HG03066 (cell line): ENCODE measurements at regions not wholly inside any gene's neighbourhood (a gene's known extent, or its start where the extent isn't known, plus 50 kb on each side); places are given as distances from the start of the nearest gene placed in this dataset.
"Not testable (repeated sequence)": the region's sequence is repeated elsewhere in the genome, so short reads cannot be mapped to it uniquely, and the experiment has no call there.

ENCODE experiments used
- ATAC-seq: cut with Tn5 transposase; IDR thresholded peaks from one replicate; pipeline ENCODE4 v1.9.1; 2021; ENCODE audit warnings: low read depth; ENCODE audit not compliant: unreplicated experiment

DNA sequence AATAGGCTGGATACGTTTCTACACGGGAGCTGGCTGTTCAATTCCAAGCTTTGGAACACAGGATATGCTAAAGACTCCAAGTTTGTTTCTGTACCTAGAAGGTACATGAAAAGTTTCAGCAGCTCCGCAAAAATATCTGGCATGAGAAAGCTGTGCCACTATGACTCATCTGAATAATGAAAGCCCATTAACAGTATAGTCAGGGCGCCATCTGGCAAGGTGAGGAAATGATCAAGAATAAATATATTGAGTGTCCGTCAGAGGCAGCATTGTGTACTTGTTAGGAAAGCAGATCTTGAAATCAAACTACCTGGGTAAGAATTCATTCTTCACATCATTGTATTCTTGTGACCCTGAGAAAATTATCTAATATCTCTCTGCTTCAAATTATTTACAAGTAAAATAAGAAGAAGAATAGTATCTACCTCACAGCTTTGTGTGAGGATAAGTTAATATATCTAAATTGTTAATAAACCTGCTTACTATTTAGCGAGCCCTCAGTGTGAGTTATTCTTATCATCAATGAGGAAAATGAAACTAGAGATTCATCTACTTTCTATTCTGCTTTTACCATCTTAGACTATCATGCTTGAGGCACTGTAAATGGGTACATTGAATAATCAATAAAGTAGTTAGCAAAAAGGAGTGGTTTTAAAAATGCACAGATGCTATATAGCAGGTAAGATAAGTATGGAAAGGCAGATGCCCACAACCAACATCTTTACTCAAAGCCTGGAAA, 53.5 kb downstream of the FSCB start:
- no peak for ATAC-seq

DNA sequence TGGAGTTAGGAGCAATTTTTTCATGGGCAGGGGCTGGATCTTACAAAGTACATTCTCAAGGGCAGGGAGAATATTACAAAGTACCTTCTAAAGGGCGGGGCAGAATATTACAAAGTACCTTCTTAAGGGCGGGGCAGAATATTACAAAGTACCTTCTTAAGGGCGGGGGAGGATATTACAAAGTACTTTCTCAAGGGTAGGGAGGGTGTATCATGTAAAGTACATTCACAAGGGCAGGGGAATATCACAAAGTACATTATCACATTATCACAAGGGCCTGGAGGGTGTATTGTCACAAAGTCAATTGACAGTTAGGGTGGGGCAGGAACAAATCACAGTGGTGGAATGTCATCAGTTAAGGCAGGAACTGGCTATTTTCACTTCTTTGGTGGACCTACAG, 56.9 kb downstream of the FSCB start:
- not testable (repeated sequence) for ATAC-seq

DNA sequence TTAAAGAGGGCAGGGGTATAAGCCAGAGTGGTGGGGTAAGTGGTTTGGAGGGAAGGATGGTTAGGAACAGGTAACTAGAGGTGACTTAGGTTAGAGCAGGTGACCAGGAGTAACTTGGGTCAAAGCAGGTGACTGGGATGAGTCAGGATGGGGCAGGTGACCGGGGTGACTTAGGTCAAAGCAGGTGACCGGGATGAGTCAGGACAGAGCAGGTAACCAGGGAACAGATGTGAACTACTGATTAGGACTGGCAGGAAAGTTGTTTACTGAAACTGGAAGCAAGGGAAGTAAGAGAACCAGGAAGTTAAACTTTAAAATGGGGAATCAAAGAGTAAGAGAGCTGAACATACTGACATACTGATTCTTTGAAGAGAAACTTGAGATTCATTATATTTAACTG, 57.4 kb downstream of the FSCB start:
- ATAC-seq: no peak

DNA sequence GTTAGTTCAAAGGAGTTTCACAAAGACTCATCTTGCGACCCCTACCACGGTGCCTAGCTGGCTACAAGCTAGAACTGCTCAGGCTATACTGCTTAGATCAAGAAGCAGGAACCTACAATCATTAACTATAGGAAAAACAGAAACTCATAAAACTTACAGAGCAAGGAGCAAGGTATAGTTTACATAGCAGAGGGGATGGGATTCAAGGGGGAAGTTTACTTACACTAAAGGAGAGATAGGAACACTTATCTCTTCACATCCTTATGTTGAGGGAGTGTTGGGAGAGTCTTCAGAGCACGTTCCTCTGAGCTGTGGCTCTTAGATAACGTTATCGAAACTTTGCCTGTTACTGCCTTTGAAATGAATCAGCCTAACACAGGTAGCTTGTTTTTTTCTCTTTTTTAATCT, 58.1 kb downstream of the FSCB start:
- ATAC-seq: no peak

DNA sequence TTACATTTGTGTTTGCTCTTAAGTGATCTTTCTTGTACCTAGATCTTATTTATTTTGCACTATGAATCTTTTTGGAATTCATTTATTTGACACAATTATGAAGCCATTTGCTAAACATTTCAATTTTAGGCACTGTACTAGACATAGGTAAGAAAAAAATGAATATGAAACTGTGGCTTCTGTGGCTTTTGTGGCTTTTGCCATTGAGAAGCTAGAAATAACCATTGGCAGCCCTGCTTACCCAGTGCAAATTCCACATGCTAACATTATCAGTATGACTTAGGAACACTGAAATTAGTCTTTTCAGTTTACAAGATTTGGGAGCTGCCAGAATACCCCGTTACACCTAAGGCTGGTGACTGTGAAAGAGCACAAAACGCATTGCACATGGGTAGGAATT, 60.1 kb downstream of the FSCB start:
- ATAC-seq: no peak

DNA sequence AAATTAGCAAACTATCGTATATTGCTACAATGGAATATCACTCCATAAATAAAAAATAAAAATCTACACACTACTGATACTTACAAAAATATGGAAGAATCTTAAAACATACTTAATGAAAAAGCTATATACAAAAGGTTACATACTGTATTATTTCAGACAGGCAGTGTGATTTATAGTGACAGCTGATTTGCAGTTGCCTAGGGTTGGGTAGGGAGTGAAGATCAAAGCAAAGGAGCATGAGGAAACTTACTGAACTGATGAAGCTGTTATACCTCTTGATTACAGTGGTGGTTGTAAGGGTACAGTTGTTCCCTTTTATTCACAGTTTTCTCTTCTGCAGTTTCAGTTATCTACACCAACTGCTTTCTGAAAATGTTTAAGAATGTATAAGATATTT, 62.6 kb downstream of the FSCB start:
- ATAC-seq: no peak

DNA sequence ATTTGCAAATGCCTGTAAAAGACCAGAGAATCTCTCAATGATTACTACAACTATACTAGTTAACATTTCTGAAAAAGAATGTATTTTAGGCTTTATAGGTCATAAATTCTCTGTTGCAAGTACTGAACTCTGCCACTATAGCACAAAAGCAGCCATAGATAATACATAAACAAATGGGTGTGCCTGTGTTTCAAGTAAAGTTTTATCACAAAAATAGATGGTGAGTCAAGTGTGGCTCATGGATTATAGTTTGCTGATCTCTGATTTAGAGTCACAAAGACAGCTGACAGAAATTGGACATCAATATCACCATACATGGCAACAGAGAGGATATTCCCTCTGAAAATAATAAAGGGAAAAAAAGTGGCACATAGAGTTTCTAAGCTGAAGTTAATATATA, 68.1 kb downstream of the FSCB start:
- ATAC-seq: no peak

DNA sequence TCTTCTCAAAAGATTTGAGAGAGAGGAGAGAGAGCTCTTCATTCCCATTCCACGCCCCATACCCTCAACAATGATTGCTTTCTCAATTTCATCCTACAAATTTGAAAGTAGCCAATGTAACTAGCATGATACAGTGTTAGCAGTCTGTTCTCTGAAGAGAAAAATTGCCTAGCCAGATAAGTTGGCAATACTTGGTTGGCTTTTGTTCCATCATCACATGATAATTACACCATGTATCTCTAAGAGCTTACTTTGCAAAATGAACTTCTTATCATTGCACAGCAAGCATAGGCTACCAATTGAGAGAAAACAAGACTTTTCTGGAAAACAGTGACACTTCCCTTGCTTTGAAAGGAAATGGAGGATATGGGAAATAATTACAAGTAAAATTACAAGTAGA, 68.9 kb downstream of the FSCB start:
- no peak for ATAC-seq

DNA sequence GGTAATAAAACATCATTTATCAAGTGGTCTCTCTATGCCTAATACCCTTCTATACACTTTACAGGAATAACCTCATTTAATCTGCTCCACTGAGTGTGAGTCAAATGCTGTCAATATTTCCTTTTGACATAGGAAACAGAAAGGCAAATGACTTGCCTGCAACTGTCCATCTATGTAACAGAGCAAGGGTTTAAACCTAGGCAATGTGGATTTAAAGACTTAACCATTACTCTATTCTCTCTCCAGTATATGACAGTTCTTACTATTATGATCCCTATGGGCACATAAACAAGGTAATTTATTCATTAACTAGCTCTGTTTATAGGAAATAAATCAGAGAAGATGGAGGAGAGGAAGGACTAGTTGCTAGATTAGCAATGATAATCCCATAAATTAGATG, 70.6 kb downstream of the FSCB start:
- ATAC-seq: no peak

DNA sequence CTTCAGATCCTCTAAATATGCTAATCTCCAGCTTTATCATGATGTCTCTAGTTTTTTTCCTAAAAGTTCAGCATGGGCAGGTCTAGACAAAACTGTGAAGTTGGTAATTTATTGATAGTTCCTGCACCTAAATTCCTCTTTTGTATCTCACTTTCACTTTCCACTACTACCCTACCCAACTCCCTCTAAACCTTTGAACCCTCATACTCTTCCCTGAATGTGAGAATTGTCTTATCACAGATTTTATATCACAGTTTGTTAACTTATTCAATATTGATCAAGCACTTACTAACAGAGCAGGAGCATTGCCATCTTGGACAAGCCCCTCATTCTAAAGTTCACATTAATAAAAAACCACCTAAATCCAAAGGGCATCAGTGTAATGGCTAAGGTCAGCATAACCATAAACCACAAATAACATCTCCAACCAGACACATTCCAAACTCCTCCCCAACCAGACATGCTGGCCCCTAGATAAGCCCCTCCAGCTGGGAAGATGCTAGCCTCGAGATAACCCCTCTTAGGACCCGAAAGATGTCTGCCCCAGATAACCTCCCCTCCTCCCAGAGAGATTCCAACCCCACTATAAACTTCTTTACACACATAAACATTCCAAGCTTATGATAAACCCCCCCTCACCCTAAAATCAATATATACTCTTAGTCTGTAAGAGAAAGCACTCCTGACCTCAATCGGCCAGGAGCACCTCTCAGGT, 78.7 kb downstream of the FSCB start:
- no peak for ATAC-seq

DNA sequence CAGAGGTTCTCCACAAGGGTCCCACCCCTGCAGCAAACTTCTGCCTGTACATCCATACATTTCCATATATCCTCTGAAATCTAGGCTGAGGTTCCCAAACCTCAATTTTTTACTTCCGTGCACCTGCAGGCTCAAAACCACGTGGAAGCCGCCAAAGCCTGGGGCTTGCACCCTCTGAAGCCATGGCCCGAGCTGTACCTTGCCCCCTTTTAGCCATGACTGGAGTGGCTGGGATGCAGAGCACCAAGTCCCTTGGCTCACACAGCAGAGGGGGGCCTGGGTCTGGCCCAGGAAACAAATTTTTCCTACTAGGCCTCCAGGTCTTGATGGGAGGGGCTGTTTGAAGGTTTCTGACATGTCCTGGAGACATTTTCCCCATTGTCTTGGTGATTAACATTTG, 84.4 kb downstream of the FSCB start:
- ATAC-seq: no peak

DNA sequence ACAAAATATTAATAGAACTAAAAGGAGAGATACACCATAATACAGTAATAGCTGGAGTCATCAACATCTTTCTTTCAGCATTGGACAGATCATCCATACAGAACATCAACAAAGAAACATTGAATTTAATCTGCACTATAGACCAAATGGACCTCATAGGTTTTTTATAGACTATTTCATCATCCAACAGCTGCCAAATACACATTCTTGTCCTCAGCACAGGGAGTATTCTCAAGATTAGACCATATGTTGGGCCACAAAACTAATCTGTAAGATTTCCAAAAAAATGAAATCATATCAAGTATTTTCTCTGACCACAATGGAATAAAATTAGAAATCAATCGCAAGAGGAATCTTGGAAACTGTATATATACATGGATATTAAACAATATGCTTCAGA, 86.9 kb downstream of the FSCB start:
- no peak for ATAC-seq

DNA sequence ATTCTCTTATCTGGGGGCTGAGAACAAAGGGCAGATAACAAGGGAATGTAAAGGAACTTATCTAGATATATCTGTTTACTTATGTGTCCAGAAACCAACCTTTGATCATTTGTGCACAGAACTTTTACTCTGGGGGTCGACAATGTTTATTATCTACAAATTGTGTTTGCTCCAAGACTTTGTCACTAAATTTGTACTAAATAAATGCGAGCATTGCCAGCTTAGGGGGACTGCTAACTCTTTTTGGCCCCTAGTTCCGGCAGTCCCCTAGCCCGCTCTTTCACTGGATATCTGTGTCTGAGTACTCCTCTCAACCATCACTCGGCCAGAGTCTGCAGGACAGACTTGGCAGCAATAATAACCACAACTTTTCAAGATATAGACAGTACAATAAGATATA, 88.2 kb downstream of the FSCB start:
- no peak for ATAC-seq

DNA sequence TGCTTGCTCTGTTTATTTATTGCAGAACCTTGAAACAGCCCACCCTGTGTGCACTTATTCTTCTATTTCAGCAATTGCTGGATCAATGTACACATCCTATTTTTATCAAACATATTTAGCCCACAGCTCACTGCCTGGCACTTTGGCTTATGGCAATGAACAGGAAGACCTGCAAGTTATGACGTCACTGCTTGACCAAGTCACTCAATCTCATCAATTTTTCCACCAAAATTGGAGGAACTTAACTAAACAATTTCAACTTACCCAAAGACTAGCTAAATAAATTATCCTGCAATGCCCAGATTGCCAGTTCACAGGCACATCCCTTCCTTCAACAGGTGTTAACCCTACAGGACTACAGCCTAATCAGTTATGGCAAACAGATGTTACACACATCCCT, 89.3 kb downstream of the FSCB start:
- no peak for ATAC-seq

DNA sequence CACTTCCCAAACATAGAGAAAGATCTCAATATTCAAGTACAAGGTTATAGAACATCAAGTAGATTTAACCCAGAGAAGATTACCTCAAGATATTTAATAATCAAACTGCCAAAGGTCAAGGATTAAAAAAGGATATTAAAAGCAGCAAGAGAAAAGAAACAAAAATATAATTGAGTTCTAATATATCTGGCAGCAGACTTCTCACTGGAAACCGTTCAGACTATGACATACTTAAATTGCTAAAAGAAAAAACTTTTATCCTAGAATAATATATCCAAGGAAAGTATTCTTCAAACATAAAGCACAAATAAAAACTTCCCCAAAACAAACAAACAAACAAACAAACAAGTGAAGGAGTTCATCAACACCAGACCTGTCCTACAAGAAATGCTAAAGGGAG, 92.4 kb downstream of the FSCB start:
- ATAC-seq: no peak

DNA sequence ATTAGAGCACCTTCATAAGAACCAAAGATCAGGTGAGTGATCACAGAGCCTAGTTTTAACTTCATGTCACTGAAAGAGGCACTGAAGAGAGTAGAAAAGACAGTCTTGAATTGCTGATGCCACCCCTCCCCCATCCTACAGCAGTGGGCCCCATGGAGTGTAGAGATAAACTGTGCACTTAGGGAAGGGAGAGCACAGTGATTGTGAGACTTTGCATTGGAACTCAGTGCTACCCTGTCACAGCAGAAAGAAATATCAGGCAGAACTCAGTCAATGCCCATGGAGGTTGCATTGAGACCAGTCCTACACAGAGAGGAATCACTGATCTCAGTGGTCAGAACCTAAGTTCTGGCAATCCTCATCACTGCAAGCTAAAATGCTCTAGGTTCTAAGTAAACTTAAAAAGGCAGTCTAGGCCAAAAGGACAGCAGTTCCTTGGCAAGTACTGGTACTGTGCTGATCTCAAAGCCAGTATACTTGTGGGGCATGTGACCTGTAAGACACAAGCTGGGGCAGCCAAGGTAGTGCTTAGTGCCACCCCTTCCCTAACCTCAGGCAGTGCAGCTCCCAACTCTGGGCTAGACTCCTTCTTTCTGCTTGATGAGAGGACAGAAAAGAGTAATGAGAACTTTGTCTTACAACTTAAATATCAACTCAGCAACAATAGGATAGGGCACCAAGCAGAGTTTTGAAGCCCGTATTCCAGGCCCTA, 94.1 kb downstream of the FSCB start:
- ATAC-seq: no peak

DNA sequence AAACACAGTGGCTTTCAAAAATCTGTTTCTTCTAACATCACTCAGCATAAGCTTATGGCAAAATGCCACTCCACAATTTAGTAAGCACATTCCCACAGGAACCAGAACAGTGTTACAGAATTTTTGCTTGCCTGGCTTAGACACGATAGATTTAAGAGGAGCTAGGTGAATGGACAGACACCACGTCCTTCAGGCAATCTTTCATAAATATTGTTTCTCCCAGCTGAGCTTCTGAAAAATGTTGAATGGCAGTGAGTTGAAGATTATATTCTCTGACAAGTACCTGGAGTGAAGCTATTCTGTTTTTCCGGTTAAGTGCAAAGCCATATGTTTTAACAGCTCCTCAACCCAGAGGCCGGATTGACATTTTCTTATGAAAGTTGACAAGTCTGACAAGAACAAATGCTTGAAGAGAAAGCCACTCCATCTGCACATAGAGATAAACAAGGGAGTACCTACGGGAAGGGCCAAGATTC, 102.0 kb downstream of the FSCB start:
- ATAC-seq: no peak

DNA sequence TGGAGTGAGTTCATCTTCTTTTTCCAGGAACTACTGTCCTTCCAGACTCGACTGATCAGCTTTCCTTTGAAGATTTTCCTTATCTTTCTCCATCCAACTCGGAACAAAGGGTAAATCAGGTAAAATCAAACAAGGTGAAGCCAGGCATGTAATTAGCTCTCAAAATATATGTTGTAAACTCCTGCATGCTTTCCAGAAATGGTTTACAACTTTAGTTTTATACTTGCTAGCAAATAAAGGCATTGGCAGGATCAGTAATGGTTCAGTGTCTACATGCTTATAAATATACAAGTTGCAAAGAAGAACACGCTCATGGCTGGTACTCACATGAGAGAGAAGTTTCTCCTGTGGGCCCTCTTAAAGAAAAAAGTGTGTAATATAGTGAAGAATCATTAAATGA, 102.5 kb downstream of the FSCB start:
- no peak for ATAC-seq

DNA sequence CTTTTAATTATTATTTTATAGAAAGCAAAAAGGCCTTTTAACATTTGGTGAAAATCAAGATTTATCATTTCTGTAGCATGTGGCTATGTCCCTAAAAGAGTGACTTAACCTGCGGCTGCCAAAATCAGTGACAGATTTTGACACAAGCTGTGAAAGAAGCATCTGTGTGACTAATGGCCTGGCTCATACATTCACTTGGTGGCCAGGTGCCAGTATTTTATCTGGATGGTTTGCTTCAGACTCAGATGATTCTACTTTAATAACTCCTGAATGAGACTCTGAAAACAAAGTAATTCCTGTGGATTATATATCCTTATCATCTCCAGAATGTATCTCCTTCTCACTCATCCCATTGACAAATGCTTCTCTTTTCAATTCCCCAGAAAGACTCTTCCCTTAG, 103.0 kb downstream of the FSCB start:
- no peak for ATAC-seq

DNA sequence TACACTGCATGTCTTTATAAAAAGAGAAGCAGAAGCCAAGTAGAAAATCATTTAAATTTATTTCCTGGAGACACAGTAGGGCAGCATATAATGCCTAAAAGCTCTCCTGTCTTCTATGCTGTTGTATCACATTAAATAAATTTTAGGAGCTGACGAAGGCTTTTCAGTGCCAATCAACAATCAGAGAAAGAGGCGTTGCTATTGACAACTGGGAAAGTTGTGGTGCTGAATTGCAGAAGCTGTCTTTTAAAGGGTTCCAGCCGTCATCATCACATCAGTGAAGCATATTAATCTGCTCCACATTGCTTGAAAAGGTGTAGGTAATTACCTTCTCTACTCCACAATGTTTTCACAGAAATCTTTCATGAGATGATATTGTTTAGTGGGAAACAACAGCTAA, 103.9 kb downstream of the FSCB start:
- no peak for ATAC-seq

DNA sequence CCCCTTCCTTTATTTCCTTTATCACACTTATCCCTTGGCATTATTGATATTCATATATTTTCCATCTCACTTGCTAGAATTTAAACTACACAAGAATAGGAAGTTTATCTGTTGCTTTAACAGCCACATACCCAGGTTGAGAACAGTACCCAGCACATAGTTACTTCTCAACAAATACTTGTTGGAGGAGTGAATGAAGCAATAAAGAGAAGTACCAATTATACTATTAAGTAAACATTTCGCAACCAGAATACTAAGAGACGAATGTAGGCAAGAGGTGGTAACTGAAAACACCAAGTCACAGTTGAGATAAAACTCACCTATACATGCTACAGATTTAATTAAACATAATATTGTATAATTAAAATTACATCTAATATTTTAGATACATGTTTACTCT, 110.9 kb downstream of the FSCB start:
- ATAC-seq: no peak

DNA sequence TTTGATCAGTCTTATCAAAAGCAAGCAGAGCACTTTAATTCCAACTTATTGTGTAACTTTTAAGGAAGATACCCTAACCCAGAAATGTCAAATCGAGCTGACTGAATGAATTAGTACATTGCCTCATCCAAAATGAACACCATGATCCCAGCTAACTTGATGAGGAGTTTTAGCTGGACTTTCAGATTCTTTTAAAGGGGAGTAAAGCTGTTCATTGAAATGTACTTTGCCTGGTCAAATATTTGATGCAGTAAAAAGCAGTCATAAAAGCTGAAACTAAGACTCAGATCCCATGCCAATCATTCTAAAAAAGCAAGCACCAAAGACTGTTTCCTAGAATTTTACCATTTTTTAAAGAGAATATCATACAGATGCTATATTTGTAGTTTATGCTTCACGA, 114.1 kb downstream of the FSCB start:
- no peak for ATAC-seq
